Esophagus (tissue), 2 donors: ENCODE measurements at regions not wholly inside any gene's neighbourhood (a gene's known extent, or its start where the extent isn't known, plus 50 kb on each side); places are given as distances from the start of the nearest gene placed in this dataset.
A peak's percentile ranks its signal among the peaks of the same experiment; 100 is the strongest.

Experiments
- H3K27ac ChIP-seq, 2 donors: one replicate each; pipeline ENCODE4 v1.5.1; 2013; ENCODE audit warnings: low read depth in 2 of 2, mild to moderate bottlenecking in 2 of 2, inconsistent platforms in 1 of 2, low read length in 1 of 2, moderate library complexity in 1 of 2
- H3K27me3 ChIP-seq, 2 donors: one replicate each; pipeline ENCODE4 v1.6.1; 2013; ENCODE audit warnings: low read length in 2 of 2, control low read depth in 1 of 2, mild to moderate bottlenecking in 1 of 2; ENCODE audit not compliant: insufficient read depth in 2 of 2, control insufficient read depth in 1 of 2
- H3K36me3 ChIP-seq, 2 donors: one replicate each; pipeline ENCODE4 v1.6.1; 2013; ENCODE audit warnings: low read length in 1 of 2; ENCODE audit not compliant: control insufficient read depth in 2 of 2, insufficient read depth in 2 of 2
- H3K4me1 ChIP-seq, 2 donors: one replicate each; pipeline ENCODE4 v1.6.1; 2013; ENCODE audit warnings: low read length in 1 of 2; ENCODE audit not compliant: control insufficient read depth in 2 of 2, insufficient read depth in 2 of 2
- H3K4me3 ChIP-seq, 2 donors: one replicate each; pipeline ENCODE4 v1.5.1; 2013; ENCODE audit warnings: low read length in 2 of 2, mild to moderate bottlenecking in 2 of 2, low read depth in 1 of 2, moderate library complexity in 1 of 2
- H3K9me3 ChIP-seq, 2 donors: one replicate each; pipeline ENCODE4 v1.6.1; 2013; ENCODE audit warnings: mild to moderate bottlenecking in 2 of 2, low read depth in 1 of 2, low read length in 1 of 2, moderate library complexity in 1 of 2; ENCODE audit not compliant: control insufficient read depth in 2 of 2, insufficient read depth in 1 of 2
- WGBS, 2 donors: extraction: QIAGEN DNeasy Blood & Tissue Kit; methylation state at CpG; one replicate each; pipeline ENCODE4 v1.1.7; 2013; 5-methylcytosine and 5-hydroxymethylcytosine counted together
- donor health status: healthy with polysubstance abuse.
- donor health status: Bipolar disorder and iron deficiency.

DNA sequence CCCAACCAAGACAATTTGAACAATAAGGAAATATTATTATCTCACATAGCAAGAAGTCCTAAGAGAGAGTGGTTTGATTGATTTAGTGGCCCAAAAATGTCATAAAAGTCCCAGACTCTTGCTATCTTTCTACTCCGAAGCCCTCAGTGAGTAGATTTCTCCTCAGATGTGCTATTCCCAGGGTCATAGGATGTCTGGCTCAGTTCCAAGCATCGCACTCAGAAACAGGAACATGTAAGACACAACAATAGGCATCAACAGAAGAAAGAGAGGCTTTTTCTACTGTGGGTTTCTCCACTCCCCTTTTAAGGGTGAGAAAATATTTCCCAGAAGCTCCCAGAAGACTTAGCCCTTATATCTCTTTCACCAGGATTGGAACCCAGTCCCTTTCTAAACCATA is 188.1 kb upstream of the CDKN3 start:
- Histone ChIP-seq H3K36me3 (no peaks in the 10 kb centered on the region), H3K27ac (no peak overlapping the region), H3K27me3 (no peaks in the 10 kb centered on the region), H3K4me1 (no peaks in the 10 kb centered on the region), H3K4me3 (no peak overlapping the region), H3K9me3 (peaks cover 0 to 2% of the 10 kb centered on the region in 2 donors)
- 57 to 66% methylated on average over 2 of the region's 2 CpGs for WGBS, 2 donors

DNA sequence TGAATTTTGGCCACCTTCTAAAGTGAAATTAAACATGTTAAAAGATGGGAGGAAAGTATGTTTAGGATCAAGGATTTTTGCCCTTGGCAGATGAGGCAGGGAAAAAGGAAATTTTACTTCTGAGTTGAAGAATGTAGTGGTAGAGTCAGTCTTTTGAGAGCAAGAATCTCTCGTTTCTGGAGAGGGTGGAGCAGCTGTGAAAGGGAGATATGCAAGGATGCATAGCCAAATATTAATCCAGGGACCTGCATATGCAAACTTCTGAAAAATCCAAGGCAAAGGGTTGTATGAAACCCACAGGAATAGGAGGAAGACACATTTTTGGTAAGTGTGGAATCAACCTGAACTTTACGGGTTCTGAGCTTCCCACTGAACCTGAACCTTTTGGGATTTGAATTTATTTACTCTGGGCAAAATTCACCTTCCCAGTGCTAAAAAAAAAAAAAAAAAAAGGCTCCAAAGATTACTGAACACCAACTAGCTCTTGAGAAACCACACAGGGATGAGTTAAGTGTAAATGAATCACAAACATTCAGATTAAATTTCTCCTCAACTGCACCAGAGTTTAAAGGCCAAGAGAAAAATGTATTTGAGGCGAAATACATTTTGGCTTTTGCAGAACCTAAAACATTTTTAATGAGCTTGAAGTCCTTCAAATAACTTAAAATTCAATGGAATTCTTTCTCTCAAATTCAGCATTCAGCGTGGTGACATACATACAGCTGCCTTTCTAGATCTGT is 187.1 kb upstream of the CDKN3 start:
- H3K36me3 ChIP-seq, result no peaks in the 10 kb centered on the region
- H3K9me3 ChIP-seq, result peaks cover 0 to 2% of the 10 kb centered on the region in 2 donors
- no peaks in the 10 kb centered on the region for H3K4me1 ChIP-seq
- WGBS, 2 donors, result 60 to 65% methylated on average over 4 of the region's 4 CpGs
- no peaks in the 10 kb centered on the region for H3K27me3 ChIP-seq
- H3K27ac ChIP-seq, result no peak overlapping the region
- H3K4me3 ChIP-seq, result no peak overlapping the region

DNA sequence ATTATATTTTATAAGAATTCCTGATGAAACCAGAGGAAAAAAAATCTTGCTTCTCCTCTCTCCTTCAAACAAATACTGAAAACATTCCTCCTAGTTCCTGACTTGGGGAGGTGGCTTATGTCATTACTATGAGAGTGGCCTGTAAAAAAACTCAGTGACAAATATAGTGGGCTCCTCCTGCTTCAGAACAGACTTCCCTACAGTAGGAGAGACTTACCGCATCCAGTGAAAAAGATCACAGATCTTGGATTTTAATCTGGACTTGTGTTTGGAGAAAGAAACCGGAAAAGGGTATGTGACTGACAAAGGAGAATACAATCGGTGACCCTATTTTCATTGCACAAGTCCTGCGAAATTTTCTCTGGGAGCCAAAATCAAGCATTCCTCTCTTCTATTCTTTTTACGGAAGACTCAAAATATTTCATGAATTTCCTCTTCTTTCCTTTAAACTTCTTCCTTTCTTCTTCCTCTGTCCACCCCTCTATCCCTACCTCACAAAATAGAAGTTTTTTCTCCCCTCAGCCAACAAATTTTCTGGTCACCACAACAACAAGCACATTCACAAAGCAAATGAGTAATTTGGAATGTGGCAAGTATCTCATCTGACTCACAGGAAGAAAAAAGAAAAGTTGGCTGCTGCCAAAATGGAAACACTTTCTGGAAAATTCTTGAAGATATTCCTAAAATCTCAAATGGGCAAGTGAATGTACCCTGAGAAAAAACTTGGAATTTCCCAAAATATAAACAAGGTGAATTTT is 185.1 kb upstream of the CDKN3 start:
- Histone ChIP-seq H3K27me3 (no peaks in the 10 kb centered on the region), H3K4me3 (no peak overlapping the region), H3K4me1 (no peaks in the 10 kb centered on the region), H3K36me3 (no peaks in the 10 kb centered on the region), H3K9me3 (peaks cover 0 to 2% of the 10 kb centered on the region in 2 donors), H3K27ac (no peak overlapping the region)
- whole genome bisulfite sequencing, 2 donors, result 70 to 71% methylated on average over 5 of the region's 5 CpGs

DNA sequence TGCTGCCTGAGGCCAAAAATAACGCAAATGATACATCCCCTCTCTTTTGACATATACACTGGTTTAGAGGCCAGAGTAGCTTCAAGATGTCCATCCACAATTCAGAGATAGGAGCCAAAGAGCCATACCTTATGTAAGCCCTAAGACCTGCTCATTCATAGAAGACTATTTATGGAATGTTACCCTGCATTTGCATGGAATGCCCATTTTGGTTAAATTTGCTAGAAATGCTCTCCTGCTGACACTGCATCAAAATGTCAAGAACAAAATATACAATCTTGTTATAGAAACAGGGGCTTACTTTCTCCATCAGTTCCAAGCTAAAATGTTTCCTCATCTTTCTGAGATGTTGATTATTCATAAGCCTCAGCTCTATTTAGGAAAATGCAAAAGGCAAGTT is 183.3 kb upstream of the CDKN3 start:
- no peaks in the 10 kb centered on the region for H3K36me3 ChIP-seq
- peaks cover 0 to 2% of the 10 kb centered on the region in 2 donors for H3K9me3 ChIP-seq
- H3K4me3 ChIP-seq, result no peak overlapping the region
- 86 to 96% methylated on average over 1 of the region's 1 CpG for WGBS, 2 donors
- no peak overlapping the region for H3K27ac ChIP-seq
- H3K4me1 ChIP-seq, result no peaks in the 10 kb centered on the region
- no peaks in the 10 kb centered on the region for H3K27me3 ChIP-seq

DNA sequence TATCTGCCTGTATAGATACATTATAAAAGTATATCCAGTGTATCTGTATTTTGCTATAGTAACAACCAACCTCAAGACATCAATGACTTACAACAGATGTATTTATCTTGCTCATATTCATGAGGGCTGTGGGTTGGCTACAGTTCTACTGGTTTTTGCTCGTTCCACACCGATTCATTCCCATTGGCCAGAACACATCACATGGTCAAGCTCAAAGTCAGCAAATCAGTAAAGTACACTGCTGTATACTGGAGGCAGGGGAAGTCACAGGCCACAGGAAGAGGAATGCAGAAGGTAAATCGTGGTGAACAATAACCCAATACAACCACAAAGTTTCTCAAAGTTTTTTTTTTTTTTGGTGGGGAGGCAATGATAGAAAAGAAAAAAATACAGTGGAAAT is 180.0 kb upstream of the CDKN3 start:
- no peak overlapping the region for H3K4me3 ChIP-seq
- 80 to 82% methylated on average over 3 of the region's 3 CpGs for WGBS, 2 donors
- no peak overlapping the region for H3K27ac ChIP-seq
- peaks cover 0 to 2% of the 10 kb centered on the region in 2 donors for H3K9me3 ChIP-seq
- H3K27me3 ChIP-seq, result no peaks in the 10 kb centered on the region
- H3K36me3 ChIP-seq, result no peaks in the 10 kb centered on the region
- no peaks in the 10 kb centered on the region for H3K4me1 ChIP-seq

DNA sequence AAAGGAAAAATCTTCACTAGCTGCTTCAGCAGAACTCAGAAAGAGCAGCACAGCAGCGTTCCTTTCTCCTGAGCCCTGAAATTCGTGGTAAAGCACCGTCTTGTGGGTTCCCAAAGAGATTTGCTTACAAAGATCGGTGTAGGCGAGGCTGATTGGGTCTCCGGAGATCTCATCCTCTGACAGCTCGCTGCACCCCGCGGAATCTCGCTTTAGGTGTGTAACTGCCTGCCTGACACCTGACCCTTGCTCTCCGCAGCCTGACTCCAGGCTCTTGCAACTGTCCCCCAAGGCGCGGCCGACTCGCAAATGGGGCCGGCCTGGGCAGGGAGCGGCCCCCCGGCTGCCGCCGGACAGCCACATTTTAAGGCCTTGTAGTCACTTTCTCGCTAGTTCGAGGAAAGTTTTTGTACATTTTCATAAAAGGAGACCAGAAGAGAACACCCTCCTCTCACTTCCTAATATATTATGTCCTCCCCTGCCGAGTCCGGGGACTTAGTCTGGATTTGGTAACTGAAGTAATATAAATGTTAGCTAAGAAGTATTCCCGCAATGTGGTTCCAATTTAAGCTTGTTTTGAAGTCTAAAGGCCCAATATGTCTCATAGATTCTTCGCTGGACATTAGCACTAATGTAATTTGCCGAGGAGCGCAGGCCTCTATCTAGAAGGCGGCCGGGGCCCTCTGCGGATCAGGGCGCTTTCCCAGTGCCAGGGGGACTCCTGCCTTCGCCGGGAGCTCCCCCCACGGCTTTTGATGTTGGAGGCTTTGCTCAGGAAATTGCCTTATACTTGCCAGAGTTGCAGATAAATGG is 177.3 kb upstream of the CDKN3 start:
- no peaks in the 10 kb centered on the region for H3K9me3 ChIP-seq
- H3K4me1 ChIP-seq, result no peaks in the 10 kb centered on the region
- no peaks in the 10 kb centered on the region for H3K27me3 ChIP-seq
- WGBS, 2 donors, result 68 to 71% methylated on average over 35 of the region's 35 CpGs
- no peaks in the 10 kb centered on the region for H3K36me3 ChIP-seq
- no peak overlapping the region for H3K4me3 ChIP-seq
- no peak overlapping the region for H3K27ac ChIP-seq

DNA sequence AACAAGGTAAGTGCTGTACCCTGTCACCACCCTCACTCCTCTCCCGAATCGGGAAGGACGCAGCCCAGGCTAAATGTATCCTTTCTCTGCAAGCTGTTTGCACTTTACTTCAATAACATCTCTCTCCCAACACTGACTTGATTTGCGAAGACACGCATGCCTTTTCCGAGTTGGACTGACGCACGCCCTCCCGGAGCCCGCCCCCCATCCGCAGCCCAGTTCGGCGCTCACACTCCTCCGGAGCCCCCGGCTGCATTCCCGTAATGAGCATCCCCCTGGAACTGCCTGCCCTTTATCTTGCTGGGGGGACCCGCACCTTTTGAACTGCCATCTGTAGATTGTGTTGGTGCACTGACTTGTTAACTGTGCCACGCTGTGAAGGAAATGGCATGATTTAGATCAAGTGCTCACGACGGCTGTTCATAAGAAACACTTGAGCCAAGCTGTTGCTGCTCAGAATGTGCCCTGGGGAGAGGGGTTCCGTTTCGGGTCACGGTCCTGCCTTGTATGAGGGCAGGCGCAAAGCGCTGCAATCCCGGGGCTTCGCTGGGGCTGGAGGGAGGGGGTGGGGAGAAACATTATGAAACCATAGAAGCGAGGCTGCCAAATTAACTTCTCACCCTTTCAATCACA is 176.6 kb upstream of the CDKN3 start:
- no peaks in the 10 kb centered on the region for H3K9me3 ChIP-seq
- H3K4me3 ChIP-seq, result peak overlapping the region; percentile 6 to 35
- WGBS, 2 donors, result 23 to 31% methylated on average over 28 of the region's 28 CpGs
- H3K27ac ChIP-seq, result no peak overlapping the region
- H3K4me1 ChIP-seq, result no peaks in the 10 kb centered on the region
- no peaks in the 10 kb centered on the region for H3K27me3 ChIP-seq
- H3K36me3 ChIP-seq, result no peaks in the 10 kb centered on the region

DNA sequence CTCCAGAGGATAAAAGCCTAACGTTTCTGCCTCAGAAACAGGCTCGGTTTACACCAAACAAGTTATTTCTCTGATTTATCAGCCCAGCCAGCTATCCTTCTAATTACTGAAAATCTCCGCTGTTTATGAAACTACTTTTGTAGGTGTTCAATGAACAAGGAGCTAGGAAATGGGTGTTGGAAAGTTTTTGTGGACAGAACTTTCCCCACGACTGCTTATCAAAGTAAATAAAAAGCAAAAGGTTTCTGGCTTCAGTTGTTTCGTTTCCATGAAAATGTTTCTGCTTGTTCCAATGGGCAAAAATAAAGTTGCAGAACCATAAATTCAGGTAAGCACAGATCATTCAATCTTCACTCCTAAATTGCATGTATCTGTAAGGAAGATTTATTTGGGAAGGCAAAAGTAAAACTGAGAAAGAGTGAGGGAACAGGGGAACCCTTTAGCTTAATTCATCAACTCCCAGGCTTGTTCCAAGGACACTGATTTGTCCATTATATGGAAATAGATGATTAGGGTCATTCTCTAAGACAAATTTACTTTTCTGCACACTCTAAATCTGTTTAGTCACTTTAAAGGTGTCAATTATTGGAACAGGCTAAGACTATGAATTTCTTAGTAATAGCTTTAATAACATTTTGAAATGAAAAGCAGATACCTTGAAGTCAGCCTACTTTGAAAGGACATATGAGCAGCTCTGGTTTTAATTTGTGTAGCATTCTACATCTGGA is 175.9 kb upstream of the CDKN3 start:
- H3K4me3 ChIP-seq, result peak overlapping the region in 1 of 2 donors; percentile 35
- no peaks in the 10 kb centered on the region for H3K4me1 ChIP-seq
- no peak overlapping the region for H3K27ac ChIP-seq
- H3K36me3 ChIP-seq, result no peaks in the 10 kb centered on the region
- H3K27me3 ChIP-seq, result no peaks in the 10 kb centered on the region
- 15 to 24% methylated on average over 5 of the region's 5 CpGs for WGBS, 2 donors
- no peaks in the 10 kb centered on the region for H3K9me3 ChIP-seq

DNA sequence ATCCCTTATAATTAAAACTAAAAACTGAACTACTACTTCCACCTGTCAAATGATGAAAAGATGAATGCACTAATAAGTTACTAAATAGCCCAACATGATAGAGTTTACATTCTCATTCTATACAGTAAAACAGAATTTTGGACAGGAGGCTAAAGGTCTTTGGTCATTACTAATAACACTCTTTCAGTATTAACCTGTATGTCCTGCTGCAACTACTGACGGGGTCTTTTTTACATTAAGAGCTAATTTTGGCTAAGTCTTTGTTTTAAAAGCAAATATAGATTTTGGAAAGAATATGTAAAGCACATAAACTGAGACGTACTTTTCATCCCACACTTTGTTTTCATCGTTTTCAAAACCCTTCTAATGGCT is 175.4 kb upstream of the CDKN3 start:
- no peaks in the 10 kb centered on the region for H3K4me1 ChIP-seq
- WGBS, 2 donors, result 74 to 77% methylated on average over 3 of the region's 3 CpGs
- H3K9me3 ChIP-seq, result no peaks in the 10 kb centered on the region
- H3K27ac ChIP-seq, result no peak overlapping the region
- H3K27me3 ChIP-seq, result no peaks in the 10 kb centered on the region
- no peak overlapping the region for H3K4me3 ChIP-seq
- no peaks in the 10 kb centered on the region for H3K36me3 ChIP-seq
